PFSK-1 (cell line): ENCODE measurements at regions not wholly inside any gene's neighbourhood (a gene's known extent, or its start where the extent isn't known, plus 50 kb on each side); places are given as distances from the start of the nearest gene placed in this dataset.

ENCODE experiments used
- FOXP2 ChIP-seq: optimal IDR thresholded peaks from 2 replicates; pipeline ENCODE3; 2011; ENCODE audit warnings: borderline replicate concordance, control low read depth, inconsistent platforms; ENCODE audit not compliant: insufficient read depth; ENCODE audit errors: extremely low read length, extremely low read depth
- POLR2AphosphoS5 ChIP-seq: IDR thresholded peaks from 2 replicates; pipeline ENCODE4 v1.6.1; 2012; ENCODE audit warnings: low read depth, mild to moderate bottlenecking, control low read depth, low read length, moderate library complexity
- SIN3A ChIP-seq: IDR thresholded peaks from 2 replicates; pipeline ENCODE4 v1.6.1; 2012; ENCODE audit warnings: mild to moderate bottlenecking, low read length, moderate library complexity, borderline replicate concordance; ENCODE audit not compliant: insufficient read depth
- TAF1 ChIP-seq: IDR thresholded peaks from 2 replicates; pipeline ENCODE4 v1.6.1; 2012; ENCODE audit warnings: low read length, control low read depth, borderline replicate concordance; ENCODE audit not compliant: insufficient read depth
- TF ChIP-seq, protein P1 (sequence below), 2 experiments: IDR thresholded peaks; 2 replicates each; pipeline versions ENCODE4 v1.6.1 to v1.8.0; 2011 to 2012; ENCODE audit warnings: low read depth in 2 of 2, low read length in 2 of 2, control low read depth in 1 of 2, inconsistent platforms in 1 of 2, mild to moderate bottlenecking in 1 of 2, moderate library complexity in 1 of 2; ENCODE audit not compliant: insufficient read depth in 1 of 2

- TF ChIP-seq POLR2AphosphoS5 = no peak
Measured at GRCh38 chr5:13581132-13581531, 363.4 kb downstream of the DNAH5 start.

DNA sequence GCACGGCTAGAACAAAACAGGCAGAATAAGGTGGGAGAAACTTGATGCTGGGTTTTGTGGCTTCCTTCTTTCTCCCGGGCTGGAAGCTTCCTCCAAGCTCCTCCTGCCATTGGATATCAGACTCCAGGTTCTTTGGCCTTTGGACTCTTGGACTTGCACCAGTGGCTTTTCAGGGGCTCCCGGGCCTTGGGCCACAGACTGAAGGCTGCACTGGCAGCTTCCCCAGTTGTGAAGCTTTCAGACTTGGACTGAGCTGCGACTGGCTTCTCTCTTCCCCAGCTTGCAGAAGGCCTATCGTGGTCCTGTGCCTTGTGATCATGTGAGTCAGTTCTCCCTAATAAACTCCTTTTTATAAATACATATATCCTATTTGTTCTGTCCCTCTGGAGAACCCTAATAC, 364.4 kb downstream of the DNAH5 start:
- TF ChIP-seq SIN3A = no peak
- no peak for TF ChIP-seq POLR2AphosphoS5
- TF ChIP-seq, protein P1, sequence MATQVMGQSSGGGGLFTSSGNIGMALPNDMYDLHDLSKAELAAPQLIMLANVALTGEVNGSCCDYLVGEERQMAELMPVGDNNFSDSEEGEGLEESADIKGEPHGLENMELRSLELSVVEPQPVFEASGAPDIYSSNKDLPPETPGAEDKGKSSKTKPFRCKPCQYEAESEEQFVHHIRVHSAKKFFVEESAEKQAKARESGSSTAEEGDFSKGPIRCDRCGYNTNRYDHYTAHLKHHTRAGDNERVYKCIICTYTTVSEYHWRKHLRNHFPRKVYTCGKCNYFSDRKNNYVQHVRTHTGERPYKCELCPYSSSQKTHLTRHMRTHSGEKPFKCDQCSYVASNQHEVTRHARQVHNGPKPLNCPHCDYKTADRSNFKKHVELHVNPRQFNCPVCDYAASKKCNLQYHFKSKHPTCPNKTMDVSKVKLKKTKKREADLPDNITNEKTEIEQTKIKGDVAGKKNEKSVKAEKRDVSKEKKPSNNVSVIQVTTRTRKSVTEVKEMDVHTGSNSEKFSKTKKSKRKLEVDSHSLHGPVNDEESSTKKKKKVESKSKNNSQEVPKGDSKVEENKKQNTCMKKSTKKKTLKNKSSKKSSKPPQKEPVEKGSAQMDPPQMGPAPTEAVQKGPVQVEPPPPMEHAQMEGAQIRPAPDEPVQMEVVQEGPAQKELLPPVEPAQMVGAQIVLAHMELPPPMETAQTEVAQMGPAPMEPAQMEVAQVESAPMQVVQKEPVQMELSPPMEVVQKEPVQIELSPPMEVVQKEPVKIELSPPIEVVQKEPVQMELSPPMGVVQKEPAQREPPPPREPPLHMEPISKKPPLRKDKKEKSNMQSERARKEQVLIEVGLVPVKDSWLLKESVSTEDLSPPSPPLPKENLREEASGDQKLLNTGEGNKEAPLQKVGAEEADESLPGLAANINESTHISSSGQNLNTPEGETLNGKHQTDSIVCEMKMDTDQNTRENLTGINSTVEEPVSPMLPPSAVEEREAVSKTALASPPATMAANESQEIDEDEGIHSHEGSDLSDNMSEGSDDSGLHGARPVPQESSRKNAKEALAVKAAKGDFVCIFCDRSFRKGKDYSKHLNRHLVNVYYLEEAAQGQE (IDR thresholded peaks at IDR 0.05; ENCODE audit: insufficient read depth in 1 of 2, low read depth in 2 of 2, low read length in 2 of 2) = no peak
- no peak for TF ChIP-seq FOXP2
- no peak for TF ChIP-seq TAF1

- TF ChIP-seq SIN3A (no peak), POLR2AphosphoS5 (no peak), TAF1 (no peak), FOXP2 (no peak)
- TF ChIP-seq, protein P1 (IDR thresholded peaks at IDR 0.05; ENCODE audit: insufficient read depth in 1 of 2, low read depth in 2 of 2, low read length in 2 of 2) = no peak
Measured at GRCh38 chr5:13574574-13574973, 369.9 kb downstream of the DNAH5 start.

GRCh38 chr5:13572163-13572562, 372.3 kb downstream of the DNAH5 start:
- TF ChIP-seq SIN3A = no peak
- TF ChIP-seq TAF1 = no peak
- no peak for TF ChIP-seq FOXP2
- TF ChIP-seq, protein P1 (IDR thresholded peaks at IDR 0.05; ENCODE audit: insufficient read depth in 1 of 2, low read depth in 2 of 2, low read length in 2 of 2) = no peak
- no peak for TF ChIP-seq POLR2AphosphoS5

DNA sequence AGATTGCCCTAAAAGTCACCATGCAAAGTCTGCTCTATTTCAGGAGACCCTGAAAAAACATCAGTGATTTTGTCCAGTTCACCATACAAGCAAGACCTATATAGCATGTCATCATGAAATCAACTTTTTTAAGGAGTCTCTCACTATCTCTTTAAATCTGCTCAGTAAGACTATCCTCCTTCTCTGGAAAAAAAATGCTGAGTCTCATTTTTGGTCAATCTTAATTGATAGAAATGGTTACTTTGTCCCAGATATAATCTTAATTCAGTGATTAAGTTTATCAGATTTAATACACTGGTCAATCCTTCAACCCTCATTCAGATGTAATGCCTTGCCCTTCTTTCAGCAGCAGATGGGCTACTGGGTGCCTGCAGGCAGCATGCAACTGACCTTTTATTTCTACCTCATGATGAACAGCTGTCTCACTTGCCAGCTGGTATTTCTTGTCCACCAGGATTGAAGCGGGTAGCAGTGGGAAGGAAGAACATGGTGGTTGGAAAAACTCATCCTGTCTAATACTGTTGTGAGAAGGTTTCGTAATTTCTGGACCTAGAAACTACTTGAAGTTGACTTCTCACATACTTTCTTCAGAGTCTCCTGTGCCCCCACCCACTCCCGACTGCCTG, 375.3 kb downstream of the DNAH5 start:
- TF ChIP-seq FOXP2 (no peak), SIN3A (no peak), POLR2AphosphoS5 (no peak)

- TF ChIP-seq POLR2AphosphoS5 (no peak), SIN3A (no peak), FOXP2 (no peak), TAF1 (no peak)
- TF ChIP-seq, protein P1 (IDR thresholded peaks at IDR 0.05; ENCODE audit: insufficient read depth in 1 of 2, low read depth in 2 of 2, low read length in 2 of 2) = no peak
Measured at GRCh38 chr5:13567819-13568218, 376.7 kb downstream of the DNAH5 start.
